Activated B cell treated with CpG ODN at 0.5 μM for 24 hours (primary cell): ENCODE measurements at regions not wholly inside any gene's neighbourhood (a gene's known extent, or its start where the extent isn't known, plus 50 kb on each side); places are given as distances from the start of the nearest gene placed in this dataset.
A peak's percentile ranks its signal among the peaks of the same experiment; 100 is the strongest.

ENCODE experiments used
- ATAC-seq: fragments of 200-7000 bp; cut with Tn5 transposase; one replicate; pipeline ENCODE4 v1.10.0; 2021; ENCODE audit warnings: low read depth, mild to moderate bottlenecking, moderate library complexity
- CTCF ChIA-PET: fragments of 350-600 bp; sonication (Branson Sonifier 250); formaldehyde crosslinking; loops from one replicate; lab custom pipeline; 2021; ENCODE audit warnings: antibody characterized with exemption; lab: Charles Lee
- POLR2A ChIA-PET: fragments of 350-600 bp; sonication (Branson Sonifier 250); formaldehyde crosslinking; loops from one replicate; lab custom pipeline; 2021; ENCODE audit warnings: antibody characterized with exemption; lab: Charles Lee
- DNase-seq: peaks from one replicate; pipeline ENCODE4 v3.0.0; 2022
- H3K27ac Mint-ChIP-seq: one replicate; pipeline ENCODE4 v1.8.0; 2020; ENCODE audit warnings: mixed read lengths
- H3K27me3 Mint-ChIP-seq: one replicate; pipeline ENCODE4 v1.8.0; 2021; ENCODE audit warnings: mixed read lengths
- H3K36me3 Mint-ChIP-seq: one replicate; pipeline ENCODE4 v1.8.0; 2021; ENCODE audit warnings: low read depth, mixed read lengths
- H3K4me1 Mint-ChIP-seq: one replicate; pipeline ENCODE4 v1.8.0; 2021; ENCODE audit warnings: mixed read lengths
- H3K4me3 Mint-ChIP-seq: one replicate; pipeline ENCODE4 v1.8.0; 2020; ENCODE audit warnings: mild to moderate bottlenecking, mixed read lengths
- H3K9me3 Mint-ChIP-seq: one replicate; pipeline ENCODE4 v1.8.0; 2020; ENCODE audit warnings: mixed read lengths
- intact Hi-C: fragments of 100-400 bp; cut with micrococcal nuclease; formaldehyde crosslinking; loops from one replicate; pipeline ENCODE4 v1.15.1; 2024
- TF ChIP-seq, protein P1 (sequence below): fragments of 200-600 bp; IDR thresholded peaks from one replicate; pipeline ENCODE4 v1.8.0; 2022; ENCODE audit warnings: antibody characterized with exemption, mild to moderate bottlenecking

GRCh38 chr2:129877289-129877741 lies 102.2 kb upstream of the RAB6C start:
- peaks cover 2% of the 10 kb centered on the region for H3K27me3 Mint-ChIP-seq
- no peaks in the 10 kb centered on the region for H3K9me3 Mint-ChIP-seq
- TF ChIP-seq, protein P1, sequence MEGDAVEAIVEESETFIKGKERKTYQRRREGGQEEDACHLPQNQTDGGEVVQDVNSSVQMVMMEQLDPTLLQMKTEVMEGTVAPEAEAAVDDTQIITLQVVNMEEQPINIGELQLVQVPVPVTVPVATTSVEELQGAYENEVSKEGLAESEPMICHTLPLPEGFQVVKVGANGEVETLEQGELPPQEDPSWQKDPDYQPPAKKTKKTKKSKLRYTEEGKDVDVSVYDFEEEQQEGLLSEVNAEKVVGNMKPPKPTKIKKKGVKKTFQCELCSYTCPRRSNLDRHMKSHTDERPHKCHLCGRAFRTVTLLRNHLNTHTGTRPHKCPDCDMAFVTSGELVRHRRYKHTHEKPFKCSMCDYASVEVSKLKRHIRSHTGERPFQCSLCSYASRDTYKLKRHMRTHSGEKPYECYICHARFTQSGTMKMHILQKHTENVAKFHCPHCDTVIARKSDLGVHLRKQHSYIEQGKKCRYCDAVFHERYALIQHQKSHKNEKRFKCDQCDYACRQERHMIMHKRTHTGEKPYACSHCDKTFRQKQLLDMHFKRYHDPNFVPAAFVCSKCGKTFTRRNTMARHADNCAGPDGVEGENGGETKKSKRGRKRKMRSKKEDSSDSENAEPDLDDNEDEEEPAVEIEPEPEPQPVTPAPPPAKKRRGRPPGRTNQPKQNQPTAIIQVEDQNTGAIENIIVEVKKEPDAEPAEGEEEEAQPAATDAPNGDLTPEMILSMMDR, result no peak
- peaks cover 2% of the 10 kb centered on the region for H3K36me3 Mint-ChIP-seq
- ChIA-PET POLR2A (no interaction called here), CTCF (no interaction called here)
- H3K4me3 Mint-ChIP-seq, result peak overlapping the region; percentile 96
- ATAC-seq (peak; percentile 94), DNase-seq (peak; percentile 71)
- intact Hi-C loops, result loop anchor here (1.0 to 2.0 kb wide), 5 partner anchors 29 to 1557 kb away; partner anchors contain the start of genes IMP4 and SMPD4
- peak overlapping the region; percentile 86 for H3K27ac Mint-ChIP-seq
- peaks cover 13% of the 10 kb centered on the region for H3K4me1 Mint-ChIP-seq

DNA sequence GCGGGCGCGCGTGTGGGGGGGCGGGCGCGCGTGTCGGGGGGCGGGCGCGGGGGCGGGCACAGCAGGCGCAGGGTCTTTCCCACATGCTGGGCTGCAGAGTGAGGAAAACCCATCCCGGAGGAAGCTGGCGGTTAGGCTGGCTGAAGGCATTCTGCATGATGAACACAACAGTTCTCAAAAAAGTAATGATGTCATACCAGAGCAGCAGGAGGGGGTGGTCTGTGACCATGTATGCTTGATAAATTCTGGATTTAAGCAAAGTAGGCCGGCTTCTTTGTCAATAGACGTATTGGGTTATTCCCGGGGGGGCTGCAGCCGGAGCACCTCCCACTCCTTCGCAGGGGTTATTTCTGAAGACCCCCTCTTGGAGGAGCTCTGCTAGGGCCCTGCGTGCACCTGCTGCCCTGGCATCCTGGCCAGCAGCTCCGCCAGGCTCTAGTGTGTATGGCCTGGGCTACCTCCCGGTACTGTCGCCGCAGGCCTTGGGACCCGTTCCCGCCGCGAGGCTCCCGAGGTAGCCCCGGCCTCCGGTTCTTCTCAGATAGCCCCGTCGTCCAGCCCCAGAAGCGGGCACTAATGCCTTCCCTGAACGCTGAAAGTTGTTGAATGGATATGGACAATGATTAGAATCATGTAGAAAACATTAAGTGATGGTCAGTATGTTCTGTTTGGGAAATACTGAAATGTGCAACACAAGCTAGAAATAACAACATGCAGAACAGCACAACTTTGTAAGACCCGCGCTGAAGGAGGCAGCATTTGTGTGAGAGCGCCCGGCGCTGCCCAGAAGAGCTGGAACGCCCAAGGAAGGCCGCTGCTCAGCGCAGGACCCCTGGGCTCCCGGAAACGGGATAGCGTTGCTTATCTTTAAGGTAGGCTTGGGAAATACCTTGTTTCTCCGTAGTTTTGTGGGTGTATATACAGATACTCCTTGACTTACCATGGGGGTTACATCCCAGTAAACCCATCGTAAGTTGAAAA lies 101.4 kb upstream of the RAB6C start:
- DNase-seq (no peak), ATAC-seq (peak; percentile 49)
- Mint-ChIP-seq H3K27me3 (peaks cover 2% of the 10 kb centered on the region), H3K36me3 (peaks cover 2% of the 10 kb centered on the region), H3K9me3 (no peaks in the 10 kb centered on the region), H3K4me3 (peak overlapping the region; percentile 85), H3K27ac (peak overlapping the region; percentile 30), H3K4me1 (peaks cover 13% of the 10 kb centered on the region)
- ChIA-PET CTCF (no interaction called here), POLR2A (interaction anchor here (0.6 to 1.4 kb wide), 2 partner anchors 22 to 303 kb away, joined by 6 read pairs; partner anchors contain the start of gene SMPD4)
- intact Hi-C loops, result loop anchor here (1.0 to 2.0 kb wide), 6 partner anchors 29 to 1557 kb away; partner anchors contain the start of genes FAM168B, IMP4 and SMPD4
- TF ChIP-seq, protein P1, result no peak

DNA sequence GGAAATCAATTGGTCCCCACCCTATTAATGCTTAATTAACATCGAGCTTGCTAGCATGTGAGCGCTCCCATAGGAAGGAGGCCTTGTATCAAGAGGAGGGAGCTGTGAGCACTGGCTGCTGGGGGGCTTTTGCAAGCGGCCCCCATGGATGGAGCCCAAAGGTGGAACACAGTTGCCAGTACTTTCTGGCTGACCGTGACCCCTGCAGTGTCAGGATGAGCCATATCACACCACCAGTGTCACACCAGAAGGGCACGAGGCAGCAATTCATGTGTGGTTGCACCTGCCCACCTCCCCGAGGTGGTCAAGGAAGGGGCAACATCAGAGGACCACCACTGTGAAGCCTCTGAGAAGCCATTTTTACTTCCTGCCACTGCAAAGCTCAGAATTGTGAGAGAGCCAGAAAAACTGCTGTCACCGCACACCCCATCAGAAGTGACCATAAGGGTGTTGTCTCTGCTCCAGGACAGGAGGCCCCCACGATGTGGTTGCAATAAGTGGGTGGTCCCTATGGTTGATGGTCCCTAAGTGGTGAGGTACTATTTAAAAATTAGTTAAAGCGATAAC lies 99.8 kb upstream of the RAB6C start:
- Mint-ChIP-seq H3K4me1 (peaks cover 13% of the 10 kb centered on the region), H3K4me3 (no peak overlapping the region), H3K9me3 (no peaks in the 10 kb centered on the region), H3K27me3 (no peaks in the 10 kb centered on the region), H3K27ac (no peak overlapping the region), H3K36me3 (peaks cover 2% of the 10 kb centered on the region)
- ChIA-PET CTCF (no interaction called here), POLR2A (no interaction called here)
- intact Hi-C loops, result loop anchor here (2.0 kb wide), 1 partner anchor 1213 kb away; the partner anchor contains the start of gene FAM168B
- TF ChIP-seq, protein P1, result no peak
- DNase-seq (no peak), ATAC-seq (no peak)

DNA sequence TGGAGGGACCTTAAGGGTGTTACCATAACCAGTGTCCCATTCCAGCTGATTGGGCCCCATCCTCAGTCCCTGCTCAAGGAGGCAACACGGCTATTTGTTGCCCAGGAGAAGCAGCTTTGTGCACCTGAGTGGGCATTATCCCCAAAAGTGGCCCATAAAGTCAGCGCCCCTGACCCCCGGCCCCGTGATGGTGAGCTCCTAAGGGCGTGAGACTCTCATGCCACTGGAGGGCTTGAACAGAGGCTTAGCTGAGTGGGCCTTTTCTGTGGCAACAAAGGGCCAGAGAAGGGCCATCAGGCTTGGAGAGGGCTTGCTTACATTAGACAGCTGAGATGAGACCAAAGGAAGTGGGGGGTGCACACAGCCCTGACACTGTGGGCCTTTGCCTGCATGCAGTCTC lies 99.2 kb upstream of the RAB6C start:
- ChIA-PET POLR2A (no interaction called here), CTCF (no interaction called here)
- ATAC-seq (no peak), DNase-seq (no peak)
- intact Hi-C loops, result no loop called here
- H3K4me3 Mint-ChIP-seq, result no peak overlapping the region
- H3K4me1 Mint-ChIP-seq, result peaks cover 13% of the 10 kb centered on the region
- no peak overlapping the region for H3K27ac Mint-ChIP-seq
- no peaks in the 10 kb centered on the region for H3K27me3 Mint-ChIP-seq
- TF ChIP-seq, protein P1, result no peak
- no peaks in the 10 kb centered on the region for H3K9me3 Mint-ChIP-seq
- H3K36me3 Mint-ChIP-seq, result peaks cover 2% of the 10 kb centered on the region

DNA sequence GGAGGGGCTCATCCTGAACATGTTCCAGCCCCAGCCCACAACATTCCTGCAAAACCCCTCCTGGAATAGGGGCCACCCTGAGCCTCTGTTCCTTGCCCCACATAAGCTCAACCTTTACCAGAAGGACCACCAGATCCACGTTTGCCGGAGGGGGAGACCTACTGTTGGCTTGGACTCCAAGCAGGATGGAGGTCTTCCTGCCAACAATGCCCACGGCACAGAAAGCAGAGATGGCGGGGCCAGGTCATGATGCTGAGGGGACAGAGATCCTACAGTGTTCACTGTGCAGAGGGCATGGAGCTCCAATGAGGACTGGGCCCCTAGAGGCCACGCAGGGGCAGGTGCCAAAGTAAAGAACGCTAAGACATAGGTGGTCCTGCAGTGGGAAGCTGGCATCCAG lies 98.5 kb upstream of the RAB6C start:
- TF ChIP-seq, protein P1, result no peak
- no peak for ATAC-seq
- Mint-ChIP-seq H3K9me3 (no peaks in the 10 kb centered on the region), H3K27me3 (no peaks in the 10 kb centered on the region), H3K27ac (no peak overlapping the region), H3K4me1 (peaks cover 13% of the 10 kb centered on the region), H3K36me3 (peaks cover 2% of the 10 kb centered on the region), H3K4me3 (no peak overlapping the region)
- no peak for DNase-seq
- intact Hi-C loops, result no loop called here
- CTCF ChIA-PET, result no interaction called here
- POLR2A ChIA-PET, result no interaction called here
